ENCODE measurements at regions not wholly inside any gene's neighbourhood (a gene's known extent, or its start where the extent isn't known, plus 50 kb on each side); places are given as distances from the start of the nearest gene placed in this dataset.

DNA sequence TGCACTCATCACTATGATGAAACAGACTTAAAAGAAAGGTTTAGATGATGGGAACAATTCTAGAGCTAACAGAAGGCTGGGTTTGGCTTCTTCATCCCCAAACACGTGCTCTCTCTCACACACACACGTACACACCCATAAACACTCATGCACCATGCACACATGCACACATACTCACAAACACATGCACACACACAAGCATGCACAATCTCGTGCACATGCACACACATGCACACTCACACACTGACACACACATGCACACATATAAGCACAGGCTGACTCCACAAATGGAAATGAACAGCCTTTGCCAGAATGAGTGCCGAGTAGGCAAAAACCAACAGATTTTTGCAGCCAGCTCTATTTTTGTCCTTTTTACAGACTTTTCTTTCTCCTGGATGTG is 1571.6 kb downstream of the AACS start:
- H3K27ac ChIP-seq (ENCODE audit: low read depth in 1 of 2, low read length in 1 of 2) = no peak overlapping the region
- no peaks in the 10 kb centered on the region for H3K4me1 ChIP-seq (ENCODE audit: control insufficient read depth in 2 of 2, insufficient read depth in 2 of 2, low read length in 2 of 2)
- peaks cover 0 to 4% of the 10 kb centered on the region in 2 donors for H3K9me3 ChIP-seq (ENCODE audit: control insufficient read depth in 2 of 2, insufficient read depth in 1 of 2, low read length in 1 of 2)
- WGBS = 88% methylated on average over 4 of the region's 4 CpGs
- no peak for DNase-seq (ENCODE audit: low read depth in 6 of 9, low spot score in 9 of 9)
- H3K36me3 ChIP-seq (ENCODE audit: control insufficient read depth in 2 of 2, insufficient read depth in 2 of 2, low read length in 1 of 2) = no peaks in the 10 kb centered on the region
- no peak overlapping the region for H3K4me3 ChIP-seq (ENCODE audit: low read length in 2 of 2)
- H3K27me3 ChIP-seq (ENCODE audit: control insufficient read depth in 2 of 2, insufficient read depth in 1 of 2, low read length in 1 of 2) = no peaks in the 10 kb centered on the region

DNA sequence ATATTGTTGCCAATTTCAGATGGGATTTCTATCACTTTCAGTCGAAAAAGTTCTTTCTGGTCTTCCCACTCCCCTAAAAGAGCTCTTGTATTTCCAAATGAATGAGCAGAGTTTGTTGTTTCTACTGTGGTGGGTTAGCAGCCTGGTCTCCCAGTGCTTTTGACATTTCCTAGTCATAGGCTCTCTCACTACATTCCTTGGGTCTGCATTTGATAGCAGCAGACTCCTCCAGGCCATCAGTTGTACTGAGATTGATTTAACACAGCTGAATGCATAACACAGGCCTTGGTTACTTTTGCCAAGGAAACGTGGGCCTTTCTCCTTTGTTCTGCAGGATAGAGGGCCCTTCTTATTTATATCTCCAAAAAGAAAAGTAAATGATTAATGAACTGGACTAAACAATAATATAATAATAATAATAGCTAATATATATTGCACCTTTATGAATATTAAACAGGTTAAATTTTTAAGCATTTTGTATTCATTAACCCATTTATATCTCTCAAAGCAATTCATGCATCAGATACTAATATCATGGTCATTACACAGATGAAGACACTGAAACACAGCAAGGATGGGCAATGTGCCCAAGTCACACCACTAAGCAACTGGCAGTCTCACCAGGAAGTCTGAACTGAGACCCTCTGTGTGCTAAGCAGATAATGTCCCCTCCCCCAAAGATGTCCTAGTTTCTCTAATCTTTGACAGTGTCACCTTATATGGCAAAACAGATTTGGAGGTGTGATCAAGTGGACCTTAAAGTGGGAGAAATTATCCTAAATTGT is 1579.2 kb downstream of the AACS start:
- H3K27ac ChIP-seq (ENCODE audit: low read depth in 1 of 2, low read length in 1 of 2) = no peak overlapping the region
- H3K27me3 ChIP-seq (ENCODE audit: control insufficient read depth in 2 of 2, insufficient read depth in 1 of 2, low read length in 1 of 2) = no peaks in the 10 kb centered on the region
- 72% methylated on average over 2 of the region's 2 CpGs for WGBS

GRCh38 chr12:126648074-126648473 is 1582.8 kb downstream of the AACS start:
- no peaks in the 10 kb centered on the region for H3K4me1 ChIP-seq (ENCODE audit: control insufficient read depth in 2 of 2, insufficient read depth in 2 of 2, low read length in 2 of 2)
- DNase-seq (ENCODE audit: low read depth in 6 of 9, low spot score in 9 of 9) = no peak
- H3K36me3 ChIP-seq (ENCODE audit: control insufficient read depth in 2 of 2, insufficient read depth in 2 of 2, low read length in 1 of 2) = no peaks in the 10 kb centered on the region
- no peak overlapping the region for H3K4me3 ChIP-seq (ENCODE audit: low read length in 2 of 2)
- no peak overlapping the region for H3K27ac ChIP-seq (ENCODE audit: low read depth in 1 of 2, low read length in 1 of 2)
- WGBS = 74% methylated on average over 5 of the region's 5 CpGs
- H3K9me3 ChIP-seq (ENCODE audit: control insufficient read depth in 2 of 2, insufficient read depth in 1 of 2, low read length in 1 of 2) = no peaks in the 10 kb centered on the region
- no peaks in the 10 kb centered on the region for H3K27me3 ChIP-seq (ENCODE audit: control insufficient read depth in 2 of 2, insufficient read depth in 1 of 2, low read length in 1 of 2)

More for the DNA sequence above, 1579.2 kb downstream of the AACS start:
- Histone ChIP-seq H3K36me3 (ENCODE audit: control insufficient read depth in 2 of 2, insufficient read depth in 2 of 2, low read length in 1 of 2) (no peaks in the 10 kb centered on the region), H3K9me3 (ENCODE audit: control insufficient read depth in 2 of 2, insufficient read depth in 1 of 2, low read length in 1 of 2) (peaks cover 0 to 9% of the 10 kb centered on the region in 2 donors), H3K4me3 (ENCODE audit: low read length in 2 of 2) (no peak overlapping the region), H3K4me1 (ENCODE audit: control insufficient read depth in 2 of 2, insufficient read depth in 2 of 2, low read length in 2 of 2) (no peaks in the 10 kb centered on the region)
- no peak for DNase-seq (ENCODE audit: low read depth in 6 of 9, low spot score in 9 of 9)

DNA sequence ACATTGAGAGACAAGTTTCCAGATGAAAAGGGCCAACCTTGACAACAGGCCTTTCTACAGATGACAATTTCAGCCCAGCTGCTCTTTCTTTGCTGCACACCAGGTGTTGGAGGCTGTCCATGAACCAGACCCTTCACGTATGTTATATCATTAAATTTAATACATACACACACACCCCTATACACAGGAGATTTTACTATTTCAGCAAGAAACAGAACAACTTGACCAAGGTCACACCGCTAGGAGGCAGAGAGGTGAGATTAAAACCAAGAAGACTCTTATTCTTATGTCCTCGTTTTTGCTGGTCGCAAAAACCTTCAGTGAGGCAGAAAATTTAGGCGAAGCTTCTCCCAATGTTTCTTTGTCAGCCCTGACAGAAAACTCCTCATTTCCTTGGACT is 1585.9 kb downstream of the AACS start:
- WGBS = 95% methylated on average over 5 of the region's 5 CpGs
- H3K27ac ChIP-seq (ENCODE audit: low read depth in 1 of 2, low read length in 1 of 2) = no peak overlapping the region
- no peak for DNase-seq (ENCODE audit: low read depth in 6 of 9, low spot score in 9 of 9)
- H3K4me3 ChIP-seq (ENCODE audit: low read length in 2 of 2) = no peak overlapping the region
- no peaks in the 10 kb centered on the region for H3K27me3 ChIP-seq (ENCODE audit: control insufficient read depth in 2 of 2, insufficient read depth in 1 of 2, low read length in 1 of 2)
- no peaks in the 10 kb centered on the region for H3K9me3 ChIP-seq (ENCODE audit: control insufficient read depth in 2 of 2, insufficient read depth in 1 of 2, low read length in 1 of 2)
- H3K36me3 ChIP-seq (ENCODE audit: control insufficient read depth in 2 of 2, insufficient read depth in 2 of 2, low read length in 1 of 2) = no peaks in the 10 kb centered on the region
- no peaks in the 10 kb centered on the region for H3K4me1 ChIP-seq (ENCODE audit: control insufficient read depth in 2 of 2, insufficient read depth in 2 of 2, low read length in 2 of 2)

GRCh38 chr12:126663304-126664094 is 1598.3 kb downstream of the AACS start:
- DNase-seq (ENCODE audit: low read depth in 6 of 9, low spot score in 9 of 9) = no peak
- no peaks in the 10 kb centered on the region for H3K36me3 ChIP-seq (ENCODE audit: control insufficient read depth in 2 of 2, insufficient read depth in 2 of 2, low read length in 1 of 2)
- no peaks in the 10 kb centered on the region for H3K9me3 ChIP-seq (ENCODE audit: control insufficient read depth in 2 of 2, insufficient read depth in 1 of 2, low read length in 1 of 2)
- H3K27me3 ChIP-seq (ENCODE audit: control insufficient read depth in 2 of 2, insufficient read depth in 1 of 2, low read length in 1 of 2) = no peaks in the 10 kb centered on the region
- no peaks in the 10 kb centered on the region for H3K4me1 ChIP-seq (ENCODE audit: control insufficient read depth in 2 of 2, insufficient read depth in 2 of 2, low read length in 2 of 2)
- H3K27ac ChIP-seq (ENCODE audit: low read depth in 1 of 2, low read length in 1 of 2) = no peak overlapping the region
- WGBS = 52% methylated on average over 6 of the region's 6 CpGs
- H3K4me3 ChIP-seq (ENCODE audit: low read length in 2 of 2) = no peak overlapping the region

GRCh38 chr12:126667339-126667738 is 1599.6 kb upstream of the TMEM132C start:
- no peak overlapping the region for H3K27ac ChIP-seq (ENCODE audit: low read depth in 1 of 2, low read length in 1 of 2)
- DNase-seq (ENCODE audit: low read depth in 6 of 9, low spot score in 9 of 9) = no peak
- H3K27me3 ChIP-seq (ENCODE audit: control insufficient read depth in 2 of 2, insufficient read depth in 1 of 2, low read length in 1 of 2) = no peaks in the 10 kb centered on the region
- H3K36me3 ChIP-seq (ENCODE audit: control insufficient read depth in 2 of 2, insufficient read depth in 2 of 2, low read length in 1 of 2) = no peaks in the 10 kb centered on the region
- H3K4me1 ChIP-seq (ENCODE audit: control insufficient read depth in 2 of 2, insufficient read depth in 2 of 2, low read length in 2 of 2) = no peaks in the 10 kb centered on the region
- no peaks in the 10 kb centered on the region for H3K9me3 ChIP-seq (ENCODE audit: control insufficient read depth in 2 of 2, insufficient read depth in 1 of 2, low read length in 1 of 2)
- 84% methylated on average over 4 of the region's 4 CpGs for WGBS
- H3K4me3 ChIP-seq (ENCODE audit: low read length in 2 of 2) = no peak overlapping the region

DNA sequence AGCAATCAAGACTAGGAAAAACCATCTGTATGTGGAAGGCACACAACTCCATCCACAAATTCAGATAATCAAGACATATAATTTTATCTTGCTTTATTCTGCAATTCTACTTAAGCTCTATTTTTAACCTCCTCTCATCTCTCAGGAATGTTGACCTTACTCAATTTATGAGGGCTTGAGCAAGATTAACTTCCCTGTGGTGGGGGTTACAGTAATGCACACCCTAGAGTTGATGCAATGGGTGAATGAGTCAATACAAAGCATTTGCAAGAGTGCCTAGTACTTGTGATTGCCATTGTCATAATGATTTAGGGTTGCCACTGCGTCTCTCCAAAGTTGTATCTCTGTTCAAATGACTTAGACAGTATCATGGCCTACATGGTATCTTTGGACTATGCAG is 1598.4 kb upstream of the TMEM132C start:
- 85% methylated on average over 1 of the region's 1 CpG for WGBS
- H3K27me3 ChIP-seq (ENCODE audit: control insufficient read depth in 2 of 2, insufficient read depth in 1 of 2, low read length in 1 of 2) = no peaks in the 10 kb centered on the region
- H3K36me3 ChIP-seq (ENCODE audit: control insufficient read depth in 2 of 2, insufficient read depth in 2 of 2, low read length in 1 of 2) = no peaks in the 10 kb centered on the region
- no peaks in the 10 kb centered on the region for H3K4me1 ChIP-seq (ENCODE audit: control insufficient read depth in 2 of 2, insufficient read depth in 2 of 2, low read length in 2 of 2)
- H3K4me3 ChIP-seq (ENCODE audit: low read length in 2 of 2) = no peak overlapping the region
- H3K27ac ChIP-seq (ENCODE audit: low read depth in 1 of 2, low read length in 1 of 2) = no peak overlapping the region
- no peak for DNase-seq (ENCODE audit: low read depth in 6 of 9, low spot score in 9 of 9)
- no peaks in the 10 kb centered on the region for H3K9me3 ChIP-seq (ENCODE audit: control insufficient read depth in 2 of 2, insufficient read depth in 1 of 2, low read length in 1 of 2)

GRCh38 chr12:126668961-126669360 is 1598.0 kb upstream of the TMEM132C start:
- 84% methylated on average over 2 of the region's 2 CpGs for WGBS
- DNase-seq (ENCODE audit: low read depth in 6 of 9, low spot score in 9 of 9) = no peak
- Histone ChIP-seq H3K36me3 (ENCODE audit: control insufficient read depth in 2 of 2, insufficient read depth in 2 of 2, low read length in 1 of 2) (no peaks in the 10 kb centered on the region), H3K9me3 (ENCODE audit: control insufficient read depth in 2 of 2, insufficient read depth in 1 of 2, low read length in 1 of 2) (no peaks in the 10 kb centered on the region), H3K27ac (ENCODE audit: low read depth in 1 of 2, low read length in 1 of 2) (no peak overlapping the region), H3K27me3 (ENCODE audit: control insufficient read depth in 2 of 2, insufficient read depth in 1 of 2, low read length in 1 of 2) (no peaks in the 10 kb centered on the region), H3K4me3 (ENCODE audit: low read length in 2 of 2) (no peak overlapping the region), H3K4me1 (ENCODE audit: control insufficient read depth in 2 of 2, insufficient read depth in 2 of 2, low read length in 2 of 2) (no peaks in the 10 kb centered on the region)

- H3K36me3 ChIP-seq (ENCODE audit: control insufficient read depth in 2 of 2, insufficient read depth in 2 of 2, low read length in 1 of 2) = no peaks in the 10 kb centered on the region
- H3K27me3 ChIP-seq (ENCODE audit: control insufficient read depth in 2 of 2, insufficient read depth in 1 of 2, low read length in 1 of 2) = no peaks in the 10 kb centered on the region
- no peak overlapping the region for H3K4me3 ChIP-seq (ENCODE audit: low read length in 2 of 2)
- H3K9me3 ChIP-seq (ENCODE audit: control insufficient read depth in 2 of 2, insufficient read depth in 1 of 2, low read length in 1 of 2) = no peaks in the 10 kb centered on the region
- H3K4me1 ChIP-seq (ENCODE audit: control insufficient read depth in 2 of 2, insufficient read depth in 2 of 2, low read length in 2 of 2) = no peaks in the 10 kb centered on the region
- H3K27ac ChIP-seq (ENCODE audit: low read depth in 1 of 2, low read length in 1 of 2) = no peak overlapping the region
- no peak for DNase-seq (ENCODE audit: low read depth in 6 of 9, low spot score in 9 of 9)
Observed at GRCh38 chr12:126676434-126676833, 1590.5 kb upstream of the TMEM132C start.
